K562 (cell line): ENCODE measurements at regions not wholly inside any gene's neighbourhood (a gene's known extent, or its start where the extent isn't known, plus 50 kb on each side); places are given as distances from the start of the nearest gene placed in this dataset.
A peak's percentile ranks its signal among the peaks of the same experiment; 100 is the strongest.

Experiments used
- ARID3A ChIP-seq: IDR thresholded peaks from 2 replicates; pipeline ENCODE4 v1.6.1; 2012; ENCODE audit warnings: low read depth, low read length, improper control_type of control experiment, borderline replicate concordance
- ATF4 ChIP-seq: fragments of 450-650 bp; formaldehyde crosslinking; IDR thresholded peaks from 2 replicates; pipeline ENCODE4 v1.4.0; 2022; ENCODE audit warnings: mild to moderate bottlenecking, moderate library complexity
- CBFA2T3 ChIP-seq: fragments of 450-650 bp; IDR thresholded peaks from 2 replicates; pipeline ENCODE4 v1.6.1; 2017
- CSDE1 ChIP-seq, 2 experiments: fragments of 450-650 bp; IDR thresholded peaks; 2 replicates each; pipeline ENCODE4 v1.6.1; 2016; ENCODE audit warnings: mild to moderate bottlenecking in 1 of 2
- ESRRB ChIP-seq: fragments of 250-450 bp; sonication (Bioruptor Pico); IDR thresholded peaks from 2 replicates; pipeline ENCODE4 v1.5.0; 2020; ENCODE audit warnings: mild to moderate bottlenecking, moderate library complexity, borderline replicate concordance
- ETS2 ChIP-seq: IDR thresholded peaks from 2 replicates; pipeline ENCODE4 v1.6.1; 2016; ENCODE audit warnings: borderline replicate concordance, missing genetic modification characterization, mild to moderate bottlenecking, moderate library complexity, missing compliant biosample characterization; ENCODE audit not compliant: poor library complexity, severe bottlenecking
- HMBOX1 ChIP-seq: sonication (generic); IDR thresholded peaks from 2 replicates; pipeline ENCODE4 v1.6.1; 2016
- HMGN3 ChIP-seq: IDR thresholded peaks from 2 replicates; pipeline ENCODE4 v1.6.1; 2011; ENCODE audit warnings: borderline replicate concordance, low read depth, mild to moderate bottlenecking, mixed read lengths, low read length; ENCODE audit not compliant: insufficient read length; ENCODE audit errors: extremely low read depth
- L3MBTL2 ChIP-seq: fragments of 450-650 bp; IDR thresholded peaks from 2 replicates; pipeline ENCODE4 v1.6.1; 2016; ENCODE audit warnings: mild to moderate bottlenecking, moderate library complexity
- MYC ChIP-seq, 2 experiments: fragments of 250-450 bp in 1 of 2; sonication (Bioruptor Pico) in 1 of 2; IDR thresholded peaks; 2 replicates each; pipeline versions ENCODE4 v1.5.1 to v1.6.1; 2012 to 2021; ENCODE audit warnings: low read depth in 2 of 2, borderline replicate concordance in 1 of 2, improper control_type of control experiment in 1 of 2, low read length in 1 of 2, mild to moderate bottlenecking in 1 of 2, moderate library complexity in 1 of 2
- NBN ChIP-seq: fragments of 450-650 bp; IDR thresholded peaks from 2 replicates; pipeline ENCODE4 v1.6.1; 2016; ENCODE audit warnings: low read depth, mild to moderate bottlenecking
- RB1 ChIP-seq: fragments of 450-650 bp; IDR thresholded peaks from 2 replicates; pipeline ENCODE4 v1.6.1; 2017; ENCODE audit warnings: low read depth, mild to moderate bottlenecking
- SLC30A9 ChIP-seq: fragments of 250-450 bp; sonication (Bioruptor Pico); IDR thresholded peaks from 2 replicates; pipeline ENCODE4 v1.8.0; 2022; ENCODE audit warnings: mild to moderate bottlenecking, moderate library complexity
- SMAD2 ChIP-seq: fragments of 150-350 bp; IDR thresholded peaks from 2 replicates; pipeline ENCODE4 v1.6.1; 2014; ENCODE audit warnings: low read depth, mild to moderate bottlenecking, low read length
- SUPT5H ChIP-seq: fragments of 450-650 bp; IDR thresholded peaks from 2 replicates; pipeline ENCODE4 v1.6.1; 2016
- ZEB2 ChIP-seq: fragments of 450-650 bp; IDR thresholded peaks from 2 replicates; pipeline ENCODE4 v1.6.1; 2016
- ZNF75A ChIP-seq: fragments of 450-650 bp; formaldehyde crosslinking; IDR thresholded peaks from 2 replicates; pipeline ENCODE4 v1.4.0; 2020; ENCODE audit warnings: mild to moderate bottlenecking
- ZNF77 ChIP-seq: fragments of 250-450 bp; sonication (Bioruptor Pico); IDR thresholded peaks from 2 replicates; pipeline ENCODE4 v1.5.0; 2020
- TF ChIP-seq, protein P1 (sequence below): fragments of 450-650 bp; IDR thresholded peaks from 2 replicates; pipeline ENCODE4 v1.6.1; 2017; ENCODE audit warnings: antibody characterized with exemption, mild to moderate bottlenecking
- TF ChIP-seq, protein P2 (sequence below), 2 experiments: fragments of 450-650 bp; conservative IDR thresholded peaks; 2 replicates each; pipeline ENCODE4 v1.6.1; 2017; ENCODE audit warnings: mild to moderate bottlenecking in 2 of 2, moderate library complexity in 2 of 2

- TF ChIP-seq, protein P1, sequence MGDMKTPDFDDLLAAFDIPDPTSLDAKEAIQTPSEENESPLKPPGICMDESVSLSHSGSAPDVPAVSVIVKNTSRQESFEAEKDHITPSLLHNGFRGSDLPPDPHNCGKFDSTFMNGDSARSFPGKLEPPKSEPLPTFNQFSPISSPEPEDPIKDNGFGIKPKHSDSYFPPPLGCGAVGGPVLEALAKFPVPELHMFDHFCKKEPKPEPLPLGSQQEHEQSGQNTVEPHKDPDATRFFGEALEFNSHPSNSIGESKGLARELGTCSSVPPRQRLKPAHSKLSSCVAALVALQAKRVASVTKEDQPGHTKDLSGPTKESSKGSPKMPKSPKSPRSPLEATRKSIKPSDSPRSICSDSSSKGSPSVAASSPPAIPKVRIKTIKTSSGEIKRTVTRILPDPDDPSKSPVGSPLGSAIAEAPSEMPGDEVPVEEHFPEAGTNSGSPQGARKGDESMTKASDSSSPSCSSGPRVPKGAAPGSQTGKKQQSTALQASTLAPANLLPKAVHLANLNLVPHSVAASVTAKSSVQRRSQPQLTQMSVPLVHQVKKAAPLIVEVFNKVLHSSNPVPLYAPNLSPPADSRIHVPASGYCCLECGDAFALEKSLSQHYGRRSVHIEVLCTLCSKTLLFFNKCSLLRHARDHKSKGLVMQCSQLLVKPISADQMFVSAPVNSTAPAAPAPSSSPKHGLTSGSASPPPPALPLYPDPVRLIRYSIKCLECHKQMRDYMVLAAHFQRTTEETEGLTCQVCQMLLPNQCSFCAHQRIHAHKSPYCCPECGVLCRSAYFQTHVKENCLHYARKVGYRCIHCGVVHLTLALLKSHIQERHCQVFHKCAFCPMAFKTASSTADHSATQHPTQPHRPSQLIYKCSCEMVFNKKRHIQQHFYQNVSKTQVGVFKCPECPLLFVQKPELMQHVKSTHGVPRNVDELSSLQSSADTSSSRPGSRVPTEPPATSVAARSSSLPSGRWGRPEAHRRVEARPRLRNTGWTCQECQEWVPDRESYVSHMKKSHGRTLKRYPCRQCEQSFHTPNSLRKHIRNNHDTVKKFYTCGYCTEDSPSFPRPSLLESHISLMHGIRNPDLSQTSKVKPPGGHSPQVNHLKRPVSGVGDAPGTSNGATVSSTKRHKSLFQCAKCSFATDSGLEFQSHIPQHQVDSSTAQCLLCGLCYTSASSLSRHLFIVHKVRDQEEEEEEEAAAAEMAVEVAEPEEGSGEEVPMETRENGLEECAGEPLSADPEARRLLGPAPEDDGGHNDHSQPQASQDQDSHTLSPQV = no peak
- TF ChIP-seq CSDE1 (IDR thresholded peaks at IDR 0.05) (no peak), ATF4 (CRISPR knock-in tag) (no peak), ARID3A (no peak), SMAD2 (no peak), L3MBTL2 (peak; percentile 33; the same call in 1 of the 2 replicates), SUPT5H (no peak), ESRRB (CRISPR knock-in tag) (no peak), MYC (IDR thresholded peaks at IDR 0.05; ENCODE audit: low read depth, low read length) (no peak), MYC (CRISPR knock-in tag; IDR thresholded peaks at IDR 0.05; ENCODE audit: borderline replicate concordance, low read depth) (no peak), CBFA2T3 (peak; percentile 23; the same call in 1 of the 2 replicates), NBN (no peak), ETS2 (no peak), ZNF77 (CRISPR knock-in tag) (no peak), SLC30A9 (CRISPR knock-in tag) (no peak), HMBOX1 (no peak), HMGN3 (no peak), RB1 (no peak), ZNF75A (CRISPR knock-in tag) (no peak), ZEB2 (no peak)
- TF ChIP-seq, protein P2, sequence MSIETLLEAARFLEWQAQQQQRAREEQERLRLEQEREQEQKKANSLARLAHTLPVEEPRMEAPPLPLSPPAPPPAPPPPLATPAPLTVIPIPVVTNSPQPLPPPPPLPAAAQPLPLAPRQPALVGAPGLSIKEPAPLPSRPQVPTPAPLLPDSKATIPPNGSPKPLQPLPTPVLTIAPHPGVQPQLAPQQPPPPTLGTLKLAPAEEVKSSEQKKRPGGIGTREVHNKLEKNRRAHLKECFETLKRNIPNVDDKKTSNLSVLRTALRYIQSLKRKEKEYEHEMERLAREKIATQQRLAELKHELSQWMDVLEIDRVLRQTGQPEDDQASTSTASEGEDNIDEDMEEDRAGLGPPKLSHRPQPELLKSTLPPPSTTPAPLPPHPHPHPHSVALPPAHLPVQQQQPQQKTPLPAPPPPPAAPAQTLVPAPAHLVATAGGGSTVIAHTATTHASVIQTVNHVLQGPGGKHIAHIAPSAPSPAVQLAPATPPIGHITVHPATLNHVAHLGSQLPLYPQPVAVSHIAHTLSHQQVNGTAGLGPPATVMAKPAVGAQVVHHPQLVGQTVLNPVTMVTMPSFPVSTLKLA (conservative IDR thresholded peaks at IDR 0.05) = peak in 1 of 2 experiments; percentile 39; a peak in 1 of 4 replicates
Observed at GRCh38 chr3:23739536-23739935, 66.2 kb upstream of the UBE2E1 start (continued).
